GM12878 (cell line): ENCODE measurements at regions not wholly inside any gene's neighbourhood (a gene's known extent, or its start where the extent isn't known, plus 50 kb on each side); places are given as distances from the start of the nearest gene placed in this dataset.

ENCODE experiments used
- ATAC-seq: fragments of 200-7000 bp; cut with Tn5 transposase; 3 replicates; pipeline ENCODE4 v1.9.1; 2020; ENCODE audit warnings: mild to moderate bottlenecking, moderate library complexity
- BruUV-seq: library from RNA; stranded (reverse); fragments of 400-500 nt; replicated peaks from 2 replicates; lab custom pipeline; 2021; lab: Mats Ljungman, UMichigan
- CTCF ChIA-PET: fragments of 300-600 bp; sonication (Branson Sonifier 250); formaldehyde crosslinking; extraction: SDS; loops from one replicate; lab custom pipeline; 2021; ENCODE audit warnings: inconsistent platforms; lab: Yijun Ruan, JAX
- POLR2A ChIA-PET: fragments of 350-600 bp; formaldehyde crosslinking; extraction: SDS; loops from one replicate; lab custom pipeline; 2021; ENCODE audit warnings: inconsistent platforms; lab: Charles Lee
- RAD21 ChIA-PET: fragments of 300-600 bp; sonication (Branson Sonifier 250); formaldehyde crosslinking; loops from one replicate; lab custom pipeline; 2023; ENCODE audit warnings: antibody characterized with exemption; ENCODE audit not compliant: unreplicated experiment; lab: Charles Lee
- SMC1A ChIA-PET: fragments of 300-600 bp; sonication (Branson Sonifier 250); formaldehyde crosslinking; loops from one replicate; lab custom pipeline; 2023; ENCODE audit not compliant: unreplicated experiment, uncharacterized antibody; lab: Charles Lee
- DNase-seq: peaks from one replicate; pipeline ENCODE4 v3.0.0-alpha.2; 2011; ENCODE audit warnings: low read depth, low spot score
- FAIRE-seq: peaks from 3 replicates; lab custom pipeline; 2011; peaks lifted over from hg19 to GRCh38; lab: Jason Lieb, UNC
- H2AFZ ChIP-seq: 2 replicates; pipeline ENCODE4 v1.6.0; 2011; ENCODE audit warnings: low read depth, low read length, control low read depth; ENCODE audit not compliant: control insufficient read depth
- H3K27ac ChIP-seq: 2 replicates; pipeline ENCODE4 v1.5.1; 2011; ENCODE audit warnings: control low read depth; ENCODE audit not compliant: control insufficient read depth, insufficient read depth
- H3K27me3 ChIP-seq, 2 experiments: replicated peaks in 1 of 2; 2 replicates each; pipeline versions ENCODE4 v1.6.0 to v1.6.1; 2011; ENCODE audit warnings: low read length in 1 of 2; ENCODE audit not compliant: control insufficient read depth in 2 of 2, insufficient read depth in 2 of 2
- H3K36me3 ChIP-seq, 2 experiments: 2 replicates each; pipeline ENCODE4 v1.5.1; 2011; ENCODE audit warnings: low read length in 1 of 2; ENCODE audit not compliant: control insufficient read depth in 2 of 2, insufficient read depth in 2 of 2
- H3K4me1 ChIP-seq: 2 replicates; pipeline ENCODE4 v1.6.1; 2011; ENCODE audit warnings: mild to moderate bottlenecking, low read length, moderate library complexity, mixed read lengths; ENCODE audit not compliant: control insufficient read depth, insufficient read depth
- H3K4me2 ChIP-seq: 2 replicates; pipeline ENCODE4 v1.6.0; 2011; ENCODE audit warnings: control low read depth; ENCODE audit not compliant: control insufficient read depth, insufficient read depth
- H3K4me3 ChIP-seq: fragments of 200-600 bp; sonication (generic); 2 replicates; pipeline ENCODE4 v1.5.1; 2016
- H3K79me2 ChIP-seq: 2 replicates; pipeline ENCODE4 v1.6.0; 2011; ENCODE audit warnings: low read length; ENCODE audit not compliant: control insufficient read depth, insufficient read depth
- H3K9ac ChIP-seq: 2 replicates; pipeline ENCODE4 v1.8.0; 2011; ENCODE audit warnings: low read length, control low read depth, mixed read lengths; ENCODE audit not compliant: control insufficient read depth, insufficient read depth
- H3K9me3 ChIP-seq: replicated peaks from 3 replicates; pipeline ENCODE4 v1.5.1; 2011; ENCODE audit warnings: mild to moderate bottlenecking, low read length; ENCODE audit not compliant: control insufficient read depth, insufficient read depth
- H4K20me1 ChIP-seq: 2 replicates; pipeline ENCODE4 v1.6.0; 2011; ENCODE audit not compliant: control insufficient read depth, insufficient read depth
- ATF3 ChIP-seq: IDR thresholded peaks from 2 replicates; pipeline ENCODE4 v1.6.1; 2011; ENCODE audit warnings: low read depth, mild to moderate bottlenecking, low read length, moderate library complexity, borderline replicate concordance; ENCODE audit errors: extremely low read depth
- BCLAF1 ChIP-seq: fragments of 450-650 bp; IDR thresholded peaks from 2 replicates; pipeline ENCODE4 v1.6.1; 2017; ENCODE audit warnings: antibody characterized with exemption, mild to moderate bottlenecking, moderate library complexity
- CBX3 ChIP-seq: fragments of 200-600 bp; sonication (generic); IDR thresholded peaks from 2 replicates; pipeline ENCODE4 v1.6.1; 2016; ENCODE audit warnings: low read depth, borderline replicate concordance
- EGR1 ChIP-seq, 2 experiments: IDR thresholded peaks; 1 replicate in 1 of 2; 2 replicates in 1 of 2; pipeline ENCODE4 v1.6.1; 2011 to 2012; ENCODE audit warnings: low read depth in 2 of 2, low read length in 2 of 2, borderline replicate concordance in 1 of 2, mild to moderate bottlenecking in 1 of 2, moderate library complexity in 1 of 2
- ESRRA ChIP-seq: IDR thresholded peaks from 2 replicates; pipeline ENCODE4 v1.6.1; 2012; ENCODE audit warnings: mild to moderate bottlenecking, low read length, improper control_type of control experiment
- FOS ChIP-seq: IDR thresholded peaks from 3 replicates; pipeline ENCODE4 v1.6.1; 2011; ENCODE audit warnings: borderline replicate concordance; ENCODE audit not compliant: insufficient read length; ENCODE audit errors: extremely low read depth
- FOXM1 ChIP-seq: IDR thresholded peaks from 2 replicates; pipeline ENCODE4 v1.6.1; 2012; ENCODE audit warnings: low read depth, mild to moderate bottlenecking, inconsistent platforms, low read length, moderate library complexity
- JUNB ChIP-seq: IDR thresholded peaks from 2 replicates; pipeline ENCODE4 v1.6.1; 2016; ENCODE audit warnings: antibody characterized with exemption, mild to moderate bottlenecking
- MTA2 ChIP-seq: fragments of 450-650 bp; IDR thresholded peaks from 2 replicates; pipeline ENCODE4 v1.6.1; 2016; ENCODE audit warnings: low read depth, mild to moderate bottlenecking, moderate library complexity
- NFYB ChIP-seq: IDR thresholded peaks from 2 replicates; pipeline ENCODE4 v1.6.1; 2011; ENCODE audit warnings: low read depth, mild to moderate bottlenecking, low read length, improper control_type of control experiment, moderate library complexity; ENCODE audit not compliant: insufficient read depth
- PAX8 ChIP-seq: fragments of 450-650 bp; IDR thresholded peaks from 2 replicates; pipeline ENCODE4 v1.6.1; 2017; ENCODE audit warnings: mild to moderate bottlenecking, moderate library complexity
- POLR2AphosphoS2 ChIP-seq: IDR thresholded peaks from 2 replicates; pipeline ENCODE4 v1.6.1; 2011; ENCODE audit warnings: low read depth, mild to moderate bottlenecking, low read length, improper control_type of control experiment, moderate library complexity
- SIX5 ChIP-seq: IDR thresholded peaks from 2 replicates; pipeline ENCODE4 v1.6.1; 2011; ENCODE audit warnings: mild to moderate bottlenecking, low read depth, low read length, moderate library complexity; ENCODE audit not compliant: severe bottlenecking
- YY1 ChIP-seq: IDR thresholded peaks from 2 replicates; pipeline ENCODE4 v1.6.1; 2011; ENCODE audit warnings: low read depth, mild to moderate bottlenecking, low read length
- ZNF217 ChIP-seq: fragments of 450-650 bp; IDR thresholded peaks from 2 replicates; pipeline ENCODE4 v1.6.1; 2017; ENCODE audit warnings: antibody characterized with exemption, mild to moderate bottlenecking
- ZSCAN29 ChIP-seq: fragments of 450-650 bp; IDR thresholded peaks from 2 replicates; pipeline ENCODE4 v1.6.1; 2017; ENCODE audit warnings: mild to moderate bottlenecking, moderate library complexity
- WGBS: methylation state at CpG from one replicate; pipeline ENCODE4 v1.1.6; 2016; ENCODE audit warnings: low lambda C conversion rate; ENCODE audit not compliant: insufficient replicate concordance, insufficient coverage; ENCODE audit errors: missing lambda C conversion rate; 5-methylcytosine and 5-hydroxymethylcytosine counted together
- in situ Hi-C: fragments of 300-500 bp; cut with MboI; formaldehyde crosslinking; loops from 9 replicates; pipeline ENCODE4 v1.14.3; 2018; ENCODE audit warnings: mixed read lengths
- intact Hi-C: fragments of 100-400 bp; cut with micrococcal nuclease; formaldehyde crosslinking; loops from one replicate; pipeline ENCODE4 v1.14.2; 2022; ENCODE audit not compliant: unreplicated experiment
- TF ChIP-seq, protein P1 (sequence below): IDR thresholded peaks from 2 replicates; pipeline ENCODE4 v1.6.1; 2011; ENCODE audit warnings: mild to moderate bottlenecking, low read depth, low read length, moderate library complexity; ENCODE audit not compliant: insufficient replicate concordance
- TF ChIP-seq, protein P2 (sequence below): IDR thresholded peaks from 2 replicates; pipeline ENCODE4 v1.6.1; 2011; ENCODE audit warnings: borderline replicate concordance, low read depth, mild to moderate bottlenecking, moderate library complexity, low read length; ENCODE audit not compliant: insufficient read depth, poor library complexity, severe bottlenecking
- TF ChIP-seq, protein P3 (sequence below): fragments of 450-650 bp; IDR thresholded peaks from 2 replicates; pipeline ENCODE4 v1.6.1; 2016; ENCODE audit warnings: mild to moderate bottlenecking

GRCh38 chr4:65893271-65893670 is 223.0 kb upstream of the EPHA5 start:
- RAD21 ChIA-PET: no interaction called here
- BruUV-seq: no TSS peak
- POLR2A ChIA-PET: no interaction called here

More at GRCh38 chr4:65893271-65893670, 223.0 kb upstream of the EPHA5 start:
- ChIA-PET CTCF (no interaction called here), SMC1A (interaction anchor here (0.6 kb wide), 1 partner anchor 164 kb away, joined by 3 read pairs; no protein-coding TSS in a partner anchor)
- H2AFZ ChIP-seq: no peak overlapping the region
- H3K9me3 ChIP-seq: no peaks in the 10 kb centered on the region
- H4K20me1 ChIP-seq: no peaks in the 10 kb centered on the region
- intact Hi-C loops (no loop called here), in situ Hi-C loops (no loop called here)
- no peaks in the 10 kb centered on the region for H3K79me2 ChIP-seq
- DNase-seq (no peak), ATAC-seq (no peak), FAIRE-seq (no peak)
- no peaks in the 10 kb centered on the region for H3K27me3 ChIP-seq
- no peaks in the 10 kb centered on the region for H3K36me3 ChIP-seq
- no peak overlapping the region for H3K27ac ChIP-seq
- no peak overlapping the region for H3K9ac ChIP-seq
- H3K4me3 ChIP-seq: no peak overlapping the region
- H3K4me2 ChIP-seq: no peak overlapping the region
- H3K4me1 ChIP-seq: no peaks in the 10 kb centered on the region
- TF ChIP-seq BCLAF1 (no peak), NFYB (no peak), POLR2AphosphoS2 (no peak), YY1 (no peak), CBX3 (no peak), ZNF217 (no peak), EGR1 (IDR thresholded peaks at IDR 0.05; ENCODE audit: borderline replicate concordance in 1 of 2, low read depth in 2 of 2, low read length in 2 of 2) (no peak), FOS (no peak), MTA2 (no peak), SIX5 (no peak), ESRRA (no peak), JUNB (no peak), FOXM1 (no peak), PAX8 (no peak), ATF3 (no peak), ZSCAN29 (no peak)
- TF ChIP-seq, protein P1, sequence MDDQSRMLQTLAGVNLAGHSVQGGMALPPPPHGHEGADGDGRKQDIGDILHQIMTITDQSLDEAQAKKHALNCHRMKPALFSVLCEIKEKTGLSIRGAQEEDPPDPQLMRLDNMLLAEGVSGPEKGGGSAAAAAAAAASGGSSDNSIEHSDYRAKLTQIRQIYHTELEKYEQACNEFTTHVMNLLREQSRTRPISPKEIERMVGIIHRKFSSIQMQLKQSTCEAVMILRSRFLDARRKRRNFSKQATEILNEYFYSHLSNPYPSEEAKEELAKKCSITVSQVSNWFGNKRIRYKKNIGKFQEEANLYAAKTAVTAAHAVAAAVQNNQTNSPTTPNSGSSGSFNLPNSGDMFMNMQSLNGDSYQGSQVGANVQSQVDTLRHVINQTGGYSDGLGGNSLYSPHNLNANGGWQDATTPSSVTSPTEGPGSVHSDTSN: no peak
- TF ChIP-seq, protein P2, sequence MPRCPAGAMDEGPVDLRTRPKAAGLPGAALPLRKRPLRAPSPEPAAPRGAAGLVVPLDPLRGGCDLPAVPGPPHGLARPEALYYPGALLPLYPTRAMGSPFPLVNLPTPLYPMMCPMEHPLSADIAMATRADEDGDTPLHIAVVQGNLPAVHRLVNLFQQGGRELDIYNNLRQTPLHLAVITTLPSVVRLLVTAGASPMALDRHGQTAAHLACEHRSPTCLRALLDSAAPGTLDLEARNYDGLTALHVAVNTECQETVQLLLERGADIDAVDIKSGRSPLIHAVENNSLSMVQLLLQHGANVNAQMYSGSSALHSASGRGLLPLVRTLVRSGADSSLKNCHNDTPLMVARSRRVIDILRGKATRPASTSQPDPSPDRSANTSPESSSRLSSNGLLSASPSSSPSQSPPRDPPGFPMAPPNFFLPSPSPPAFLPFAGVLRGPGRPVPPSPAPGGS: no peak
- TF ChIP-seq, protein P3, sequence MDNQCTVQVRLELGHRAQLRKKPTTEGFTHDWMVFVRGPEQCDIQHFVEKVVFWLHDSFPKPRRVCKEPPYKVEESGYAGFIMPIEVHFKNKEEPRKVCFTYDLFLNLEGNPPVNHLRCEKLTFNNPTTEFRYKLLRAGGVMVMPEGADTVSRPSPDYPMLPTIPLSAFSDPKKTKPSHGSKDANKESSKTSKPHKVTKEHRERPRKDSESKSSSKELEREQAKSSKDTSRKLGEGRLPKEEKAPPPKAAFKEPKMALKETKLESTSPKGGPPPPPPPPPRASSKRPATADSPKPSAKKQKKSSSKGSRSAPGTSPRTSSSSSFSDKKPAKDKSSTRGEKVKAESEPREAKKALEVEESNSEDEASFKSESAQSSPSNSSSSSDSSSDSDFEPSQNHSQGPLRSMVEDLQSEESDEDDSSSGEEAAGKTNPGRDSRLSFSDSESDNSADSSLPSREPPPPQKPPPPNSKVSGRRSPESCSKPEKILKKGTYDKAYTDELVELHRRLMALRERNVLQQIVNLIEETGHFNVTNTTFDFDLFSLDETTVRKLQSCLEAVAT: no peak
- 0% methylated on average over 1 of the region's 1 CpG for WGBS
